HCT116 (cell line): ENCODE measurements at regions not wholly inside any gene's neighbourhood (a gene's known extent, or its start where the extent isn't known, plus 50 kb on each side); places are given as distances from the start of the nearest gene placed in this dataset.

Experiments used
- CEBPB ChIP-seq: IDR thresholded peaks from 2 replicates; pipeline ENCODE4 v1.6.1; 2012; ENCODE audit warnings: low read depth
- EGR1 ChIP-seq: IDR thresholded peaks from 2 replicates; pipeline ENCODE4 v1.6.1; 2012; ENCODE audit warnings: low read depth
- EZH2 ChIP-seq: fragments of 200-600 bp; sonication (generic); IDR thresholded peaks from 2 replicates; pipeline ENCODE4 v1.6.1; 2017; ENCODE audit warnings: antibody characterized with exemption, mixed run types
- EZH2phosphoT487 ChIP-seq: fragments of 200-600 bp; IDR thresholded peaks from 2 replicates; pipeline ENCODE4 v1.6.1; 2018; ENCODE audit warnings: antibody characterized with exemption, borderline replicate concordance
- POLR2A ChIP-seq: IDR thresholded peaks from 2 replicates; pipeline ENCODE4 v1.7.0; 2011; ENCODE audit warnings: borderline replicate concordance; ENCODE audit not compliant: insufficient read depth, insufficient read length; ENCODE audit errors: extremely low read depth
- POLR2AphosphoS5 ChIP-seq: IDR thresholded peaks from 2 replicates; pipeline ENCODE4 v1.6.1; 2011; ENCODE audit warnings: mild to moderate bottlenecking, low read depth, low read length, moderate library complexity
- RAD21 ChIP-seq: IDR thresholded peaks from 2 replicates; pipeline ENCODE4 v1.6.1; 2012; ENCODE audit warnings: low read depth, mild to moderate bottlenecking
- SIN3A ChIP-seq: IDR thresholded peaks from 2 replicates; pipeline ENCODE4 v1.6.1; 2012; ENCODE audit warnings: low read depth
- SRF ChIP-seq: IDR thresholded peaks from 2 replicates; pipeline ENCODE4 v1.6.1; 2012; ENCODE audit warnings: low read depth
- YY1 ChIP-seq: IDR thresholded peaks from 2 replicates; pipeline ENCODE4 v1.6.1; 2011; ENCODE audit warnings: low read length, low read depth, moderate library complexity, mild to moderate bottlenecking; ENCODE audit not compliant: insufficient replicate concordance; ENCODE audit errors: extremely low read depth
- ZNF274 ChIP-seq: fragments of 200-500 bp; sonication (Bioruptor generic); IDR thresholded peaks from 2 replicates; pipeline ENCODE4 v1.6.1; 2014; ENCODE audit warnings: mild to moderate bottlenecking, low read depth, low read length, inconsistent platforms
- TF ChIP-seq, protein P1 (sequence below), 3 experiments: fragments of 200-600 bp in 1 of 3; sonication (generic) in 1 of 3; IDR thresholded peaks in 2 of 3; conservative IDR thresholded peaks in 1 of 3; 2 replicates each; pipeline ENCODE4 v1.5.1; 2012 to 2017; ENCODE audit warnings: low read depth in 2 of 3, low read length in 2 of 3, antibody characterized with exemption in 1 of 3, borderline replicate concordance in 1 of 3, control low read depth in 1 of 3, mild to moderate bottlenecking in 1 of 3, mixed read lengths in 1 of 3, mixed run types in 1 of 3, moderate library complexity in 1 of 3; ENCODE audit not compliant: insufficient read depth in 1 of 3
- TF ChIP-seq, protein P2 (sequence below): IDR thresholded peaks from 2 replicates; pipeline ENCODE4 v1.6.1; 2012; ENCODE audit warnings: low read depth
- TF ChIP-seq, protein P3 (sequence below): IDR thresholded peaks from 2 replicates; pipeline ENCODE4 v1.6.1; 2012

DNA sequence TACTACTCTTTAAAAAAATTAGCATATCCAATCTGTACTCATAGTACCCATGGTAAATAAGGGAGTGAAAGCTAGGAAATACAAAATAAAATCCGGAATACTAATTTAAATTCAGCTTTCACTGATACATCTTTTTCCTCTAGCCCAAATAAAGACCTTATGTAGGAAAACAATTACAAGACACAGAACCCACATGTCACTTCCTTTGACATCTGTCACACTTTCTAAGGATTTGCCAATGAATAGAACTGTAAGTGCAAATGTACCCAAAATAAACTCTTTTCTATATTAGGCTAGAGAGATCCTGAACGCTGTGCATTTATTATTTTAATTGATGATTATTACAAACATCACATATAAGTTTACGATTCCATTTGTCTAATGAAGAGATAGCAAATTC lies 393.0 kb downstream of the LRRIQ3 start:
- TF ChIP-seq, protein P1, sequence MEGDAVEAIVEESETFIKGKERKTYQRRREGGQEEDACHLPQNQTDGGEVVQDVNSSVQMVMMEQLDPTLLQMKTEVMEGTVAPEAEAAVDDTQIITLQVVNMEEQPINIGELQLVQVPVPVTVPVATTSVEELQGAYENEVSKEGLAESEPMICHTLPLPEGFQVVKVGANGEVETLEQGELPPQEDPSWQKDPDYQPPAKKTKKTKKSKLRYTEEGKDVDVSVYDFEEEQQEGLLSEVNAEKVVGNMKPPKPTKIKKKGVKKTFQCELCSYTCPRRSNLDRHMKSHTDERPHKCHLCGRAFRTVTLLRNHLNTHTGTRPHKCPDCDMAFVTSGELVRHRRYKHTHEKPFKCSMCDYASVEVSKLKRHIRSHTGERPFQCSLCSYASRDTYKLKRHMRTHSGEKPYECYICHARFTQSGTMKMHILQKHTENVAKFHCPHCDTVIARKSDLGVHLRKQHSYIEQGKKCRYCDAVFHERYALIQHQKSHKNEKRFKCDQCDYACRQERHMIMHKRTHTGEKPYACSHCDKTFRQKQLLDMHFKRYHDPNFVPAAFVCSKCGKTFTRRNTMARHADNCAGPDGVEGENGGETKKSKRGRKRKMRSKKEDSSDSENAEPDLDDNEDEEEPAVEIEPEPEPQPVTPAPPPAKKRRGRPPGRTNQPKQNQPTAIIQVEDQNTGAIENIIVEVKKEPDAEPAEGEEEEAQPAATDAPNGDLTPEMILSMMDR (IDR thresholded peaks at IDR 0.05 in 2 of 3, conservative IDR thresholded peaks at IDR 0.05 in 1 of 3; ENCODE audit: borderline replicate concordance in 1 of 3, insufficient read depth in 1 of 3, low read depth in 2 of 3, low read length in 2 of 3), result no peak
- TF ChIP-seq EZH2phosphoT487 (no peak), YY1 (no peak), POLR2A (no peak), POLR2AphosphoS5 (no peak), CEBPB (no peak), EGR1 (no peak), SIN3A (no peak), RAD21 (no peak), ZNF274 (no peak), EZH2 (no peak), SRF (no peak)
- TF ChIP-seq, protein P2, sequence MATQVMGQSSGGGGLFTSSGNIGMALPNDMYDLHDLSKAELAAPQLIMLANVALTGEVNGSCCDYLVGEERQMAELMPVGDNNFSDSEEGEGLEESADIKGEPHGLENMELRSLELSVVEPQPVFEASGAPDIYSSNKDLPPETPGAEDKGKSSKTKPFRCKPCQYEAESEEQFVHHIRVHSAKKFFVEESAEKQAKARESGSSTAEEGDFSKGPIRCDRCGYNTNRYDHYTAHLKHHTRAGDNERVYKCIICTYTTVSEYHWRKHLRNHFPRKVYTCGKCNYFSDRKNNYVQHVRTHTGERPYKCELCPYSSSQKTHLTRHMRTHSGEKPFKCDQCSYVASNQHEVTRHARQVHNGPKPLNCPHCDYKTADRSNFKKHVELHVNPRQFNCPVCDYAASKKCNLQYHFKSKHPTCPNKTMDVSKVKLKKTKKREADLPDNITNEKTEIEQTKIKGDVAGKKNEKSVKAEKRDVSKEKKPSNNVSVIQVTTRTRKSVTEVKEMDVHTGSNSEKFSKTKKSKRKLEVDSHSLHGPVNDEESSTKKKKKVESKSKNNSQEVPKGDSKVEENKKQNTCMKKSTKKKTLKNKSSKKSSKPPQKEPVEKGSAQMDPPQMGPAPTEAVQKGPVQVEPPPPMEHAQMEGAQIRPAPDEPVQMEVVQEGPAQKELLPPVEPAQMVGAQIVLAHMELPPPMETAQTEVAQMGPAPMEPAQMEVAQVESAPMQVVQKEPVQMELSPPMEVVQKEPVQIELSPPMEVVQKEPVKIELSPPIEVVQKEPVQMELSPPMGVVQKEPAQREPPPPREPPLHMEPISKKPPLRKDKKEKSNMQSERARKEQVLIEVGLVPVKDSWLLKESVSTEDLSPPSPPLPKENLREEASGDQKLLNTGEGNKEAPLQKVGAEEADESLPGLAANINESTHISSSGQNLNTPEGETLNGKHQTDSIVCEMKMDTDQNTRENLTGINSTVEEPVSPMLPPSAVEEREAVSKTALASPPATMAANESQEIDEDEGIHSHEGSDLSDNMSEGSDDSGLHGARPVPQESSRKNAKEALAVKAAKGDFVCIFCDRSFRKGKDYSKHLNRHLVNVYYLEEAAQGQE, result no peak
- TF ChIP-seq, protein P3, sequence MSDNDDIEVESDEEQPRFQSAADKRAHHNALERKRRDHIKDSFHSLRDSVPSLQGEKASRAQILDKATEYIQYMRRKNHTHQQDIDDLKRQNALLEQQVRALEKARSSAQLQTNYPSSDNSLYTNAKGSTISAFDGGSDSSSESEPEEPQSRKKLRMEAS, result no peak
